Memory B cell (primary cell): ENCODE measurements at regions not wholly inside any gene's neighbourhood (a gene's known extent, or its start where the extent isn't known, plus 50 kb on each side); places are given as distances from the start of the nearest gene placed in this dataset.
"Not testable (repeated sequence)": the region's sequence is repeated elsewhere in the genome, so short reads cannot be mapped to it uniquely, and the experiment has no call there.

Experiments
- ATAC-seq: fragments of 150-1000 bp; cut with Tn5 transposase; 2 replicates; pipeline ENCODE4 v1.10.0; 2021; ENCODE audit warnings: low read depth, mild to moderate bottlenecking, moderate library complexity
- DNase-seq, 2 donors: peaks; one replicate each; pipeline ENCODE4 v3.0.0; 2022; ENCODE audit warnings: low spot score in 2 of 2
- H3K27ac Mint-ChIP-seq: one replicate; pipeline ENCODE4 v1.8.0; 2022; ENCODE audit warnings: mild to moderate bottlenecking, moderate library complexity, mixed read lengths
- H3K27me3 Mint-ChIP-seq: one replicate; pipeline ENCODE4 v1.8.0; 2022; ENCODE audit warnings: mixed read lengths
- H3K36me3 Mint-ChIP-seq: one replicate; pipeline ENCODE4 v1.8.0; 2022; ENCODE audit warnings: mild to moderate bottlenecking, mixed read lengths
- H3K4me1 Mint-ChIP-seq: one replicate; pipeline ENCODE4 v1.8.0; 2022; ENCODE audit warnings: mixed read lengths
- H3K4me3 Mint-ChIP-seq: one replicate; pipeline ENCODE4 v1.8.0; 2022; ENCODE audit warnings: mild to moderate bottlenecking, moderate library complexity, mixed read lengths
- H3K9me3 Mint-ChIP-seq: one replicate; pipeline ENCODE4 v1.8.0; 2022; ENCODE audit warnings: mixed read lengths

GRCh38 chr6:99814230-99814928 lies 179.6 kb downstream of the MCHR2 start:
- H3K4me3 Mint-ChIP-seq, result no peak overlapping the region
- H3K27me3 Mint-ChIP-seq, result peaks cover 12% of the 10 kb centered on the region
- H3K36me3 Mint-ChIP-seq, result no peaks in the 10 kb centered on the region
- ATAC-seq, result no peak
- DNase-seq, result no peak
- no peaks in the 10 kb centered on the region for H3K4me1 Mint-ChIP-seq
- no peaks in the 10 kb centered on the region for H3K9me3 Mint-ChIP-seq
- H3K27ac Mint-ChIP-seq, result no peak overlapping the region

GRCh38 chr6:99816795-99817194 lies 177.2 kb downstream of the MCHR2 start:
- Mint-ChIP-seq H3K9me3 (no peaks in the 10 kb centered on the region), H3K4me1 (no peaks in the 10 kb centered on the region), H3K27me3 (peaks cover 12% of the 10 kb centered on the region), H3K27ac (no peak overlapping the region), H3K36me3 (no peaks in the 10 kb centered on the region), H3K4me3 (no peak overlapping the region)
- DNase-seq (no peak), ATAC-seq (no peak)

- peaks cover 5% of the 10 kb centered on the region for H3K4me1 Mint-ChIP-seq
- H3K27ac Mint-ChIP-seq, result no peak overlapping the region
- DNase-seq (no peak), ATAC-seq (no peak)
- no peaks in the 10 kb centered on the region for H3K9me3 Mint-ChIP-seq
- peaks cover 18% of the 10 kb centered on the region for H3K27me3 Mint-ChIP-seq
- H3K36me3 Mint-ChIP-seq, result no peaks in the 10 kb centered on the region
- no peak overlapping the region for H3K4me3 Mint-ChIP-seq
Observed at GRCh38 chr6:99818161-99818560, 175.9 kb downstream of the MCHR2 start.

- Mint-ChIP-seq H3K4me1 (peaks cover 5% of the 10 kb centered on the region), H3K9me3 (no peaks in the 10 kb centered on the region), H3K27me3 (peaks cover 18% of the 10 kb centered on the region), H3K36me3 (no peaks in the 10 kb centered on the region), H3K27ac (no peak overlapping the region), H3K4me3 (no peak overlapping the region)
- no peak for DNase-seq
- ATAC-seq, result no peak
Observed at GRCh38 chr6:99819853-99820252, 174.2 kb downstream of the MCHR2 start.

GRCh38 chr6:99821164-99821563 lies 172.9 kb downstream of the MCHR2 start:
- no peaks in the 10 kb centered on the region for H3K36me3 Mint-ChIP-seq
- H3K4me3 Mint-ChIP-seq, result no peak overlapping the region
- ATAC-seq, result no peak
- DNase-seq, result no peak
- peaks cover 5% of the 10 kb centered on the region for H3K4me1 Mint-ChIP-seq
- no peak overlapping the region for H3K27ac Mint-ChIP-seq
- H3K27me3 Mint-ChIP-seq, result peaks cover 18% of the 10 kb centered on the region
- H3K9me3 Mint-ChIP-seq, result no peaks in the 10 kb centered on the region

GRCh38 chr6:99822741-99823512 lies 171.1 kb downstream of the MCHR2 start:
- Mint-ChIP-seq H3K27ac (no peak overlapping the region), H3K4me1 (peaks cover 5% of the 10 kb centered on the region), H3K9me3 (no peaks in the 10 kb centered on the region), H3K4me3 (peak overlapping the region; percentile 64), H3K27me3 (peaks cover 18% of the 10 kb centered on the region), H3K36me3 (no peaks in the 10 kb centered on the region)
- DNase-seq (no peak), ATAC-seq (no peak)

GRCh38 chr6:99823513-99824235 lies 170.3 kb downstream of the MCHR2 start:
- H3K27ac Mint-ChIP-seq, H3K4me1 Mint-ChIP-seq, ATAC-seq, H3K36me3 Mint-ChIP-seq, H3K9me3 Mint-ChIP-seq, DNase-seq: not testable (repeated sequence)
- H3K27me3 Mint-ChIP-seq, result peaks cover 18% of the 10 kb centered on the region
- peak overlapping the region; percentile 64 for H3K4me3 Mint-ChIP-seq

GRCh38 chr6:99833034-99833433 lies 161.0 kb downstream of the MCHR2 start:
- H3K27me3 Mint-ChIP-seq, result peaks cover 1% of the 10 kb centered on the region
- no peak for DNase-seq
- no peak overlapping the region for H3K27ac Mint-ChIP-seq
- H3K36me3 Mint-ChIP-seq, result no peaks in the 10 kb centered on the region
- H3K4me3 Mint-ChIP-seq, result no peak overlapping the region
- H3K4me1 Mint-ChIP-seq, result no peaks in the 10 kb centered on the region
- ATAC-seq, result no peak
- H3K9me3 Mint-ChIP-seq, result no peaks in the 10 kb centered on the region

- Mint-ChIP-seq H3K9me3 (no peaks in the 10 kb centered on the region), H3K4me3 (no peak overlapping the region), H3K36me3 (no peaks in the 10 kb centered on the region), H3K4me1 (no peaks in the 10 kb centered on the region), H3K27ac (no peak overlapping the region), H3K27me3 (peaks cover 7% of the 10 kb centered on the region)
- no peak for DNase-seq
- no peak for ATAC-seq
Observed at GRCh38 chr6:99836471-99836870, 157.6 kb downstream of the MCHR2 start.

GRCh38 chr6:99838607-99839006 lies 155.4 kb downstream of the MCHR2 start:
- Mint-ChIP-seq H3K4me3 (no peak overlapping the region), H3K27me3 (peaks cover 10% of the 10 kb centered on the region), H3K9me3 (no peaks in the 10 kb centered on the region), H3K27ac (no peak overlapping the region), H3K4me1 (no peaks in the 10 kb centered on the region), H3K36me3 (no peaks in the 10 kb centered on the region)
- DNase-seq (no peak), ATAC-seq (no peak)

GRCh38 chr6:99841297-99841696 lies 152.7 kb downstream of the MCHR2 start:
- H3K4me3 Mint-ChIP-seq, result no peak overlapping the region
- no peaks in the 10 kb centered on the region for H3K9me3 Mint-ChIP-seq
- peaks cover 10% of the 10 kb centered on the region for H3K27me3 Mint-ChIP-seq
- no peaks in the 10 kb centered on the region for H3K4me1 Mint-ChIP-seq
- DNase-seq (no peak), ATAC-seq (no peak)
- no peak overlapping the region for H3K27ac Mint-ChIP-seq
- no peaks in the 10 kb centered on the region for H3K36me3 Mint-ChIP-seq

- Mint-ChIP-seq H3K4me3 (no peak overlapping the region), H3K36me3 (no peaks in the 10 kb centered on the region), H3K4me1 (no peaks in the 10 kb centered on the region), H3K27me3 (peaks cover 12% of the 10 kb centered on the region), H3K9me3 (no peaks in the 10 kb centered on the region), H3K27ac (no peak overlapping the region)
- DNase-seq (no peak), ATAC-seq (no peak)
Observed at GRCh38 chr6:99846006-99846405, 148.0 kb downstream of the MCHR2 start.

- no peak overlapping the region for H3K4me3 Mint-ChIP-seq
- no peaks in the 10 kb centered on the region for H3K4me1 Mint-ChIP-seq
- H3K9me3 Mint-ChIP-seq, result no peaks in the 10 kb centered on the region
- no peak for ATAC-seq
- H3K27me3 Mint-ChIP-seq, result peaks cover 13% of the 10 kb centered on the region
- no peaks in the 10 kb centered on the region for H3K36me3 Mint-ChIP-seq
- no peak overlapping the region for H3K27ac Mint-ChIP-seq
- no peak for DNase-seq
Observed at GRCh38 chr6:99850841-99851240, 143.2 kb downstream of the MCHR2 start.

- Mint-ChIP-seq H3K4me3 (no peak overlapping the region), H3K27ac (no peak overlapping the region), H3K4me1 (no peaks in the 10 kb centered on the region), H3K9me3 (no peaks in the 10 kb centered on the region), H3K27me3 (peaks cover 16% of the 10 kb centered on the region), H3K36me3 (no peaks in the 10 kb centered on the region)
- no peak for DNase-seq
- ATAC-seq, result no peak
Observed at GRCh38 chr6:99852031-99852430, 142.0 kb downstream of the MCHR2 start.
